Putamen (tissue), 1 donor: ENCODE measurements at regions not wholly inside any gene's neighbourhood (a gene's known extent, or its start where the extent isn't known, plus 50 kb on each side); places are given as distances from the start of the nearest gene placed in this dataset.
A peak's percentile ranks its signal among the peaks of the same experiment; 100 is the strongest.

Experiments used
- DNase-seq: peaks from one replicate; pipeline ENCODE4 v3.0.0-alpha.2; 2016; ENCODE audit warnings: low spot score

GRCh38 chr16:73214825-73215677, 167.1 kb upstream of the ZFHX3 start:
- DNase-seq, result no peak

GRCh38 chr16:73213732-73214455, 166.0 kb upstream of the ZFHX3 start:
- no peak for DNase-seq

GRCh38 chr16:73212431-73212830, 164.5 kb upstream of the ZFHX3 start:
- DNase-seq, result no peak

GRCh38 chr16:73210686-73211085, 162.8 kb upstream of the ZFHX3 start:
- DNase-seq, result no peak

- no peak for DNase-seq
Measured at GRCh38 chr16:73210084-73210483, 162.2 kb upstream of the ZFHX3 start.

- no peak for DNase-seq
Measured at GRCh38 chr16:73209190-73209589, 161.3 kb upstream of the ZFHX3 start.

GRCh38 chr16:73206151-73206707, 158.3 kb upstream of the ZFHX3 start:
- DNase-seq, result no peak

GRCh38 chr16:73205153-73205886, 157.4 kb upstream of the ZFHX3 start:
- no peak for DNase-seq

GRCh38 chr16:73204359-73205152, 156.6 kb upstream of the ZFHX3 start:
- no peak for DNase-seq

- DNase-seq, result no peak
Measured at GRCh38 chr16:73202161-73202729, 154.3 kb upstream of the ZFHX3 start.

GRCh38 chr16:73199214-73199613, 151.3 kb upstream of the ZFHX3 start:
- no peak for DNase-seq

GRCh38 chr16:73198481-73198880, 150.6 kb upstream of the ZFHX3 start:
- no peak for DNase-seq

GRCh38 chr16:73197598-73197997, 149.7 kb upstream of the ZFHX3 start:
- DNase-seq, result no peak

GRCh38 chr16:73196670-73197069, 148.7 kb upstream of the ZFHX3 start:
- DNase-seq, result peak; percentile 55

- DNase-seq, result no peak
Measured at GRCh38 chr16:73193464-73193863, 145.5 kb upstream of the ZFHX3 start.

GRCh38 chr16:73192232-73192894, 144.4 kb upstream of the ZFHX3 start:
- DNase-seq, result no peak

GRCh38 chr16:73191660-73192046, 143.7 kb upstream of the ZFHX3 start:
- no peak for DNase-seq

- DNase-seq, result no peak
Measured at GRCh38 chr16:73190688-73191659, 143.0 kb upstream of the ZFHX3 start.

- no peak for DNase-seq
Measured at GRCh38 chr16:73190256-73190655, 142.3 kb upstream of the ZFHX3 start.
